ENCODE measurements at regions not wholly inside any gene's neighbourhood (a gene's known extent, or its start where the extent isn't known, plus 50 kb on each side); places are given as distances from the start of the nearest gene placed in this dataset.

GRCh38 chr15:72866182-72866581 is 82.6 kb upstream of the ADPGK start:
- Histone ChIP-seq H3K27me3 (replicated peaks; ENCODE audit: insufficient read depth, low read depth, low read length, poor library complexity) (peaks cover 14% of the 10 kb centered on the region), H3K9me3 (ENCODE audit: low read depth, low read length, poor library complexity, severe bottlenecking) (no peaks in the 10 kb centered on the region), H3K4me1 (ENCODE audit: insufficient read depth, low read length, poor library complexity, severe bottlenecking) (no peaks in the 10 kb centered on the region), H3K36me3 (ENCODE audit: insufficient read depth, low read length, poor library complexity, severe bottlenecking) (no peaks in the 10 kb centered on the region), H3K27ac (ENCODE audit: low read depth, low read length, poor library complexity, severe bottlenecking) (no peak overlapping the region), H3K4me3 (ENCODE audit: low read depth, low read length, poor library complexity, severe bottlenecking) (no peak overlapping the region)
- ChIA-PET CTCF (no interaction called here), POLR2A (ENCODE audit: low non-redundant PET) (no interaction called here)
- TF ChIP-seq EZH2 (IDR thresholded peaks at IDR 0.05; ENCODE audit: borderline replicate concordance, low read depth, low read length, poor library complexity, severe bottlenecking) (no peak), CTCF (conservative IDR thresholded peaks at IDR 0.05; ENCODE audit: low read depth, low read length) (no peak)
- no peak for DNase-seq (ENCODE audit: low spot score)
- no TSS peak for BruUV-seq (replicated peaks)
- intact Hi-C loops (cut with micrococcal nuclease; ENCODE audit: unreplicated experiment): no loop called here

- no peak for DNase-seq (ENCODE audit: low spot score)
- BruUV-seq (replicated peaks): no TSS peak
- ChIA-PET CTCF (no interaction called here), POLR2A (ENCODE audit: low non-redundant PET) (no interaction called here)
- Histone ChIP-seq H3K27ac (ENCODE audit: low read depth, low read length, poor library complexity, severe bottlenecking) (no peak overlapping the region), H3K27me3 (replicated peaks; ENCODE audit: insufficient read depth, low read depth, low read length, poor library complexity) (peaks cover 14% of the 10 kb centered on the region), H3K4me3 (ENCODE audit: low read depth, low read length, poor library complexity, severe bottlenecking) (no peak overlapping the region), H3K36me3 (ENCODE audit: insufficient read depth, low read length, poor library complexity, severe bottlenecking) (no peaks in the 10 kb centered on the region), H3K9me3 (ENCODE audit: low read depth, low read length, poor library complexity, severe bottlenecking) (no peaks in the 10 kb centered on the region), H3K4me1 (ENCODE audit: insufficient read depth, low read length, poor library complexity, severe bottlenecking) (no peaks in the 10 kb centered on the region)
- intact Hi-C loops (cut with micrococcal nuclease; ENCODE audit: unreplicated experiment): no loop called here
- TF ChIP-seq CTCF (conservative IDR thresholded peaks at IDR 0.05; ENCODE audit: low read depth, low read length) (no peak), EZH2 (IDR thresholded peaks at IDR 0.05; ENCODE audit: borderline replicate concordance, low read depth, low read length, poor library complexity, severe bottlenecking) (no peak)
These were observed 81.9 kb upstream of the ADPGK start for GRCh38 chr15:72865486-72865885.

- POLR2A ChIA-PET (ENCODE audit: low non-redundant PET): no interaction called here
- CTCF ChIA-PET: no interaction called here
- no TSS peak for BruUV-seq (replicated peaks)
These were observed 81.1 kb upstream of the ADPGK start for GRCh38 chr15:72864681-72865080.

More at GRCh38 chr15:72864681-72865080, 81.1 kb upstream of the ADPGK start:
- Histone ChIP-seq H3K4me3 (ENCODE audit: low read depth, low read length, poor library complexity, severe bottlenecking) (no peak overlapping the region), H3K27ac (ENCODE audit: low read depth, low read length, poor library complexity, severe bottlenecking) (no peak overlapping the region), H3K9me3 (ENCODE audit: low read depth, low read length, poor library complexity, severe bottlenecking) (no peaks in the 10 kb centered on the region), H3K27me3 (replicated peaks; ENCODE audit: insufficient read depth, low read depth, low read length, poor library complexity) (peaks cover 13% of the 10 kb centered on the region), H3K4me1 (ENCODE audit: insufficient read depth, low read length, poor library complexity, severe bottlenecking) (no peaks in the 10 kb centered on the region), H3K36me3 (ENCODE audit: insufficient read depth, low read length, poor library complexity, severe bottlenecking) (no peaks in the 10 kb centered on the region)
- intact Hi-C loops (cut with micrococcal nuclease; ENCODE audit: unreplicated experiment): no loop called here
- no peak for DNase-seq (ENCODE audit: low spot score)
- TF ChIP-seq EZH2 (IDR thresholded peaks at IDR 0.05; ENCODE audit: borderline replicate concordance, low read depth, low read length, poor library complexity, severe bottlenecking): no peak
- TF ChIP-seq CTCF (conservative IDR thresholded peaks at IDR 0.05; ENCODE audit: low read depth, low read length): no peak
